Mucosa of descending colon (tissue), 3 donors: ENCODE measurements at regions not wholly inside any gene's neighbourhood (a gene's known extent, or its start where the extent isn't known, plus 50 kb on each side); places are given as distances from the start of the nearest gene placed in this dataset.

Experiments used
- ATAC-seq: fragments of 200-7000 bp; cut with Tn5 transposase; one replicate; pipeline ENCODE4 v1.9.1; 2020; ENCODE audit warnings: mild to moderate bottlenecking, moderate library complexity
- DNase-seq, 3 donors: peaks; one replicate each; pipeline ENCODE4 v3.0.0-alpha.2; 2020
- H3K36me3 ChIP-seq: fragments of 200-600 bp; one replicate; pipeline ENCODE4 v1.8.0; 2021; ENCODE audit warnings: low read depth, mild to moderate bottlenecking
- H3K4me1 ChIP-seq: fragments of 200-600 bp; one replicate; pipeline ENCODE4 v1.8.0; 2021; ENCODE audit warnings: low read depth, mild to moderate bottlenecking
- H3K4me3 ChIP-seq: fragments of 200-600 bp; one replicate; pipeline ENCODE4 v1.8.0; 2021; ENCODE audit warnings: mild to moderate bottlenecking
- H3K9me3 ChIP-seq: fragments of 200-600 bp; one replicate; pipeline ENCODE4 v1.8.0; 2021; ENCODE audit warnings: mild to moderate bottlenecking
- CTCF ChIP-seq: fragments of 200-600 bp; IDR thresholded peaks from one replicate; pipeline ENCODE4 v1.8.0; 2022; ENCODE audit warnings: antibody characterized with exemption, mild to moderate bottlenecking
- intact Hi-C, 2 donors: fragments of 100-400 bp; cut with DNase I in 1 of 2; cut with micrococcal nuclease in 1 of 2; formaldehyde crosslinking; loops; one replicate each; pipeline versions ENCODE4 v1.11.0 to v1.11.1; 2022; cut with DNase I, micrococcal nuclease
- donor health status: DM: no; HTN: no; CAD: no; lungs with moderate emphysema.
- donor health status: DM: no; HTN: no; CAD: no.
- donor health status: DM: no; HTN: yes; CAD: no.

- no peak for ATAC-seq
- H3K9me3 ChIP-seq: no peaks in the 10 kb centered on the region
- no peaks in the 10 kb centered on the region for H3K36me3 ChIP-seq
- no peak for DNase-seq
- no peak for TF ChIP-seq CTCF
- no peak overlapping the region for H3K4me3 ChIP-seq
- intact Hi-C loops: no loop called here
- H3K4me1 ChIP-seq: no peaks in the 10 kb centered on the region
These were observed 82.4 kb downstream of the HIF1AN start for GRCh38 chr10:100618091-100618615.

GRCh38 chr10:100618632-100619255 lies 83.0 kb downstream of the HIF1AN start:
- no peaks in the 10 kb centered on the region for H3K9me3 ChIP-seq
- H3K4me1 ChIP-seq: no peaks in the 10 kb centered on the region
- no peak for ATAC-seq

GRCh38 chr10:100620087-100620835 lies 84.5 kb downstream of the HIF1AN start:
- DNase-seq (no peak), ATAC-seq (no peak)
- H3K4me3 ChIP-seq: no peak overlapping the region
- no peak for TF ChIP-seq CTCF
- intact Hi-C loops: no loop called here
- H3K4me1 ChIP-seq: no peaks in the 10 kb centered on the region
- no peaks in the 10 kb centered on the region for H3K9me3 ChIP-seq
- no peaks in the 10 kb centered on the region for H3K36me3 ChIP-seq

More at GRCh38 chr10:100618632-100619255, 83.0 kb downstream of the HIF1AN start:
- no peak for DNase-seq
- Histone ChIP-seq H3K4me3 (no peak overlapping the region), H3K36me3 (no peaks in the 10 kb centered on the region)
- TF ChIP-seq CTCF: no peak
- intact Hi-C loops: no loop called here

GRCh38 chr10:100621360-100622205 lies 85.8 kb downstream of the HIF1AN start:
- ATAC-seq (no peak), DNase-seq (peak in 1 of 3 donors; percentile 25)
- H3K4me1 ChIP-seq: no peaks in the 10 kb centered on the region
- no peaks in the 10 kb centered on the region for H3K9me3 ChIP-seq
- TF ChIP-seq CTCF: no peak
- H3K4me3 ChIP-seq: no peak overlapping the region
- intact Hi-C loops: no loop called here
- no peaks in the 10 kb centered on the region for H3K36me3 ChIP-seq

- ATAC-seq: no peak
- Histone ChIP-seq H3K9me3 (no peaks in the 10 kb centered on the region), H3K36me3 (no peaks in the 10 kb centered on the region), H3K4me3 (no peak overlapping the region), H3K4me1 (no peaks in the 10 kb centered on the region)
- no peak for TF ChIP-seq CTCF
- intact Hi-C loops: no loop called here
- DNase-seq: no peak
These were observed 87.2 kb downstream of the HIF1AN start for GRCh38 chr10:100622946-100623345.
